ENCODE measurements at regions not wholly inside any gene's neighbourhood (a gene's known extent, or its start where the extent isn't known, plus 50 kb on each side); places are given as distances from the start of the nearest gene placed in this dataset.
A peak's percentile ranks its signal among the peaks of the same experiment; 100 is the strongest.
"Not testable (repeated sequence)": the region's sequence is repeated elsewhere in the genome, so short reads cannot be mapped to it uniquely, and the experiment has no call there.

GRCh38 chr13:64078025-64078424, 2662.4 kb upstream of the PCDH20 start:
- H2BK120ac ChIP-seq (ENCODE audit: low read depth, low read length, poor library complexity, severe bottlenecking), result no peak overlapping the region
- no peaks in the 10 kb centered on the region for H3K4me1 Mint-ChIP-seq
- H3K27ac ChIP-seq (ENCODE audit: insufficient read length, low read depth, low read length), result no peak overlapping the region
- H2BK12ac ChIP-seq (ENCODE audit: insufficient read length, low read depth, low read length), result no peak overlapping the region
- H4K5ac ChIP-seq (ENCODE audit: insufficient read length, low read depth, low read length), result no peak overlapping the region
- no peak overlapping the region for H2BK20ac ChIP-seq (ENCODE audit: low read depth, low read length, poor library complexity, severe bottlenecking)
- no peak for TF ChIP-seq CTCF (conservative IDR thresholded peaks at IDR 0.05)
- H2AFZ ChIP-seq (ENCODE audit: low read length), result no peak overlapping the region
- no peaks in the 10 kb centered on the region for H3K79me1 ChIP-seq (ENCODE audit: insufficient read depth, low read depth, low read length, poor library complexity, severe bottlenecking)
- no peaks in the 10 kb centered on the region for H3K4me1 ChIP-seq (ENCODE audit: insufficient read depth, low read length)
- H3K9ac ChIP-seq (ENCODE audit: extremely low read depth, insufficient read length, low read length), result no peak overlapping the region
- H3K14ac ChIP-seq (ENCODE audit: insufficient read depth, low read length), result no peak overlapping the region
- H3K27me3 Mint-ChIP-seq (ENCODE audit: low read depth), result no peaks in the 10 kb centered on the region
- no peak overlapping the region for H3K18ac ChIP-seq (ENCODE audit: insufficient read length, low read depth, low read length)
- no peak overlapping the region for H3K4ac ChIP-seq (ENCODE audit: low read depth, low read length)
- H4K91ac ChIP-seq (ENCODE audit: insufficient read length, low read depth, low read length), result no peak overlapping the region
- no peaks in the 10 kb centered on the region for H3K79me2 ChIP-seq (ENCODE audit: insufficient read depth, low read length)
- no peaks in the 10 kb centered on the region for H3K23me2 ChIP-seq (ENCODE audit: insufficient read length, low read depth, low read length, poor library complexity, severe bottlenecking)
- no peak overlapping the region for H2BK5ac ChIP-seq (ENCODE audit: insufficient read length, low read length)
- no peaks in the 10 kb centered on the region for H4K20me1 ChIP-seq (ENCODE audit: control insufficient read depth, insufficient read depth, insufficient read length)
- no peaks in the 10 kb centered on the region for H3K9me3 ChIP-seq (ENCODE audit: control insufficient read depth, low read depth, low read length)
- no peak overlapping the region for H2AK5ac ChIP-seq (ENCODE audit: insufficient read length, low read length)
- H3K27me3 ChIP-seq (ENCODE audit: insufficient read depth, low read length), result no peaks in the 10 kb centered on the region
- peaks cover 4% of the 10 kb centered on the region in 2 experiments; a peak in 3 of 5 replicates for H3K9me3 Mint-ChIP-seq
- no peak overlapping the region for H3K23ac ChIP-seq (ENCODE audit: insufficient read length, low read depth, low read length)
- H3T11ph ChIP-seq (ENCODE audit: low read length), result no peak overlapping the region
- H3K56ac ChIP-seq (ENCODE audit: insufficient read length, low read depth, low read length), result no peak overlapping the region
- no CpG with 5 or more reads among the region's 6 CpGs for WGBS (ENCODE audit: extremely low coverage, insufficient read length, low lambda C conversion rate)
- H3K27ac Mint-ChIP-seq, result no peak overlapping the region
- DNase-seq, result no peak
- H4K8ac ChIP-seq (replicated peaks; ENCODE audit: insufficient read length, low read depth, low read length), result no peak overlapping the region
- no peak overlapping the region for H3K4me2 ChIP-seq (ENCODE audit: insufficient read depth, insufficient read length, low read length)
- H3K4me3 Mint-ChIP-seq, result no peak overlapping the region
- H3K36me3 Mint-ChIP-seq (ENCODE audit: insufficient read depth in 1 of 3, low read depth in 3 of 3), result peaks cover 0 to 12% (median 0%) of the 10 kb centered on the region in 3 experiments; a peak in 3 of 7 replicates
- no peak overlapping the region for H2BK15ac ChIP-seq (ENCODE audit: low read depth, low read length)

- H2BK20ac ChIP-seq (ENCODE audit: low read depth, low read length, poor library complexity, severe bottlenecking); H3K27ac ChIP-seq (ENCODE audit: insufficient read length, low read depth, low read length); H2BK15ac ChIP-seq (ENCODE audit: low read depth, low read length); H3K18ac ChIP-seq (ENCODE audit: insufficient read length, low read depth, low read length); H3K9me3 Mint-ChIP-seq; H2BK120ac ChIP-seq (ENCODE audit: low read depth, low read length, poor library complexity, severe bottlenecking); H3K9me3 ChIP-seq (ENCODE audit: control insufficient read depth, low read depth, low read length); H3K4ac ChIP-seq (ENCODE audit: low read depth, low read length); H3K9ac ChIP-seq (ENCODE audit: extremely low read depth, insufficient read length, low read length); H2AK5ac ChIP-seq (ENCODE audit: insufficient read length, low read length); H3K4me3 Mint-ChIP-seq; H3K4me1 ChIP-seq (ENCODE audit: insufficient read depth, low read length); DNase-seq; H2AFZ ChIP-seq (ENCODE audit: low read length); H4K20me1 ChIP-seq (ENCODE audit: control insufficient read depth, insufficient read depth, insufficient read length); H4K5ac ChIP-seq (ENCODE audit: insufficient read length, low read depth, low read length); H3K27me3 Mint-ChIP-seq (ENCODE audit: low read depth); H3K14ac ChIP-seq (ENCODE audit: insufficient read depth, low read length); H3T11ph ChIP-seq (ENCODE audit: low read length); H4K8ac ChIP-seq (replicated peaks; ENCODE audit: insufficient read length, low read depth, low read length); H2BK5ac ChIP-seq (ENCODE audit: insufficient read length, low read length); H4K91ac ChIP-seq (ENCODE audit: insufficient read length, low read depth, low read length); H3K79me1 ChIP-seq (ENCODE audit: insufficient read depth, low read depth, low read length, poor library complexity, severe bottlenecking); H3K27me3 ChIP-seq (ENCODE audit: insufficient read depth, low read length); H2BK12ac ChIP-seq (ENCODE audit: insufficient read length, low read depth, low read length); H3K23ac ChIP-seq (ENCODE audit: insufficient read length, low read depth, low read length); H3K56ac ChIP-seq (ENCODE audit: insufficient read length, low read depth, low read length); H3K23me2 ChIP-seq (ENCODE audit: insufficient read length, low read depth, low read length, poor library complexity, severe bottlenecking); H3K4me1 Mint-ChIP-seq; H3K4me2 ChIP-seq (ENCODE audit: insufficient read depth, insufficient read length, low read length); H3K79me2 ChIP-seq (ENCODE audit: insufficient read depth, low read length): not testable (repeated sequence)
- WGBS (ENCODE audit: extremely low coverage, insufficient read length, low lambda C conversion rate), result no CpG with 5 or more reads among the region's 36 CpGs
- peak overlapping the region in 1 of 3 experiments; percentile 56; a peak in 1 of 7 replicates for H3K27ac Mint-ChIP-seq
- peaks cover 0 to 12% (median 0%) of the 10 kb centered on the region in 3 experiments; a peak in 3 of 7 replicates for H3K36me3 Mint-ChIP-seq (ENCODE audit: insufficient read depth in 1 of 3, low read depth in 3 of 3)
Observed at GRCh38 chr13:64077132-64077835, 2661.6 kb upstream of the PCDH20 start.
